ENCODE measurements at regions not wholly inside any gene's neighbourhood (a gene's known extent, or its start where the extent isn't known, plus 50 kb on each side); places are given as distances from the start of the nearest gene placed in this dataset.

- peak overlapping the region; percentile 45 for H3K27ac ChIP-seq
- peak overlapping the region; percentile 52 to 58 for H3K4me3 ChIP-seq (ENCODE audit: low read depth in 1 of 2, low read length in 1 of 2)
- H3K4me1 ChIP-seq (ENCODE audit: control insufficient read depth in 1 of 2, insufficient read depth in 1 of 2, low read depth in 1 of 2, low read length in 1 of 2): peaks cover 45 to 59% of the 10 kb centered on the region in 2 experiments
Measured at GRCh38 chr2:8488001-8488738, 193.7 kb upstream of the ID2 start.

DNA sequence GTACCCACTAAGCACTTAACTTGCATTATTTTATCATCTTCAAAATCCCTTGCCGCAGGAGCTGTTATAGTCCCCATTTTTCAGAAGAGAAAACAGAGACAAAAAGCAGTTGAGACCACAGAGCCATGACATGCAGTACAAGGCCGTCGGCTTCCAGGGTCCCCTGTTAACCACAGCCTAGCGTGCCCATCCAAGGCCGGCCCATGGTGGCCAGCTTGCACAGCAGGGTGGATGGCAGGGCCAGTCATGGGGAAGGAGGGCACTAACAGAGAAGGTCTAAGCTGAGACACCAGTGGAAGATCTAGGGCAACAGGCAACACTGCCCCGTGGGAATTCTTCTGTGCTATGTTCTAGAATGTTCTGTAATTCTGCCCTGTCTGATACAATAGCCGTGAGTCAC, 192.6 kb upstream of the ID2 start:
- Histone ChIP-seq H3K4me1 (ENCODE audit: control insufficient read depth in 1 of 2, insufficient read depth in 1 of 2, low read depth in 1 of 2, low read length in 1 of 2) (peaks cover 49 to 59% of the 10 kb centered on the region in 2 experiments), H3K4me3 (ENCODE audit: low read depth in 1 of 2, low read length in 1 of 2) (no peak overlapping the region), H3K36me3 (no peaks in the 10 kb centered on the region), H3K9me3 (no peaks in the 10 kb centered on the region), H3K27me3 (no peaks in the 10 kb centered on the region), H3K27ac (no peak overlapping the region)
- no peak for TF ChIP-seq CTCF (IDR thresholded peaks at IDR 0.05)

More at GRCh38 chr2:8488001-8488738, 193.7 kb upstream of the ID2 start:
- Histone ChIP-seq H3K27me3 (no peaks in the 10 kb centered on the region), H3K36me3 (no peaks in the 10 kb centered on the region), H3K9me3 (no peaks in the 10 kb centered on the region)
- no peak for TF ChIP-seq CTCF (IDR thresholded peaks at IDR 0.05)

DNA sequence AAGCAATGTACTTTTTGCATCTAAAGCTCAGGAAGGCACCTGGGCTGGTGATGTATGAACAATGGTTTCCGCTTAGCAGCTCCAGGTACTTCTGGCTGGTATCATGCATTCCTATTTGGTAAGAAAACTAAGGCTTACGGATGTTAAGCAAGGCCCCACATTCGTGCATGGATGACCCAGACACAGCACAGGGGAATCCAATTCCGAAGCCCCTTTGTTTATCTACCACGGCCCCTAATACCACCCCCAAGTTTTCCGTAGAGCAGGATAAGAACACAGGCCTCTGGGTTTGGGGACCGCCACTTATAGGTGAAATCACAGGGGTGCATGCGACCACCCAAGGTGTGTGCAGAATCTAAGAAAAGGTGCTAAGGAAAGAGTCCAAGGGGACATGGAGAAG, 192.1 kb upstream of the ID2 start:
- TF ChIP-seq CTCF (IDR thresholded peaks at IDR 0.05): no peak
- peak overlapping the region; percentile 26 for H3K27ac ChIP-seq
- H3K27me3 ChIP-seq: no peaks in the 10 kb centered on the region
- no peaks in the 10 kb centered on the region for H3K36me3 ChIP-seq
- H3K4me3 ChIP-seq (ENCODE audit: low read depth in 1 of 2, low read length in 1 of 2): no peak overlapping the region
- H3K9me3 ChIP-seq: no peaks in the 10 kb centered on the region
- peaks cover 51 to 60% of the 10 kb centered on the region in 2 experiments for H3K4me1 ChIP-seq (ENCODE audit: control insufficient read depth in 1 of 2, insufficient read depth in 1 of 2, low read depth in 1 of 2, low read length in 1 of 2)

- H3K9me3 ChIP-seq: no peaks in the 10 kb centered on the region
- H3K36me3 ChIP-seq: no peaks in the 10 kb centered on the region
- H3K27me3 ChIP-seq: no peaks in the 10 kb centered on the region
- H3K27ac ChIP-seq: peak overlapping the region; percentile 26
- H3K4me1 ChIP-seq (ENCODE audit: control insufficient read depth in 1 of 2, insufficient read depth in 1 of 2, low read depth in 1 of 2, low read length in 1 of 2): peaks cover 54 to 61% of the 10 kb centered on the region in 2 experiments
- no peak for TF ChIP-seq CTCF (IDR thresholded peaks at IDR 0.05)
- H3K4me3 ChIP-seq (ENCODE audit: low read depth in 1 of 2, low read length in 1 of 2): no peak overlapping the region
Measured at GRCh38 chr2:8490166-8490721, 191.6 kb upstream of the ID2 start.

DNA sequence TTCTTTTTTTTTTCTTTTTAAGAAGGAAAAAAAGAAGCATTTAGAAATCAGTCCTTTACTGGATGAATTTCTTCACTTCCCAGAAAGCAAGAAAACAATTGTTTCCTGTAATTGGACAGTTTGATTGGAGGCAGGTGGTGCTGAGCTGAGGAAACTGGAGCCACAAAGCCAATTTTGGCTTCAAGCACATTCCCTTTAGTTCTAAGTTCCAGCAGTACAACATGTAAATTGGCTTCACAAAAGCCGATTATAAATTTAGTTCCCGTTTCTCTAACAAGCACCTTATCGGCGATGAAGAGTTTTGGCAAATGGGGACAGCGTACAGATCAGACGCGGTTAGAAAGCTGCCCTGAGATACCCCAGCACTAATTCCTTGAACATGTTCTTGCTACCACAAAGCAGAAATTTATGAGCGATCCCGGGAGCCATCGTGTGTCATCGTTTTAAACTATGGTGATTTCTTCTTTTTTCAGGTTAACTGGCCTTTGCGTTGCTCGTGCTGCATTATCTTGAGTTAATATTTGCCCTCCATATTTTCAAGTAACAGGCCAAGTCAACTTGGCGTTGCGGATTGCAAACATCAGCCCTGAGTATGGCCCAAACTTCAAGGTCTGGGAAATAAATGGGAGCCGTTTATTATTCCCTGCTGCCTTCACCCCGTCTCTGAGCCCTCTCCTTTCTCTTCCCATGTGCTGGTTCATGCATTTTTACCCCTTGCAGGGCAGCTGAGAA, 190.4 kb upstream of the ID2 start:
- Histone ChIP-seq H3K36me3 (no peaks in the 10 kb centered on the region), H3K4me1 (ENCODE audit: control insufficient read depth in 1 of 2, insufficient read depth in 1 of 2, low read depth in 1 of 2, low read length in 1 of 2) (peaks cover 53 to 55% of the 10 kb centered on the region in 2 experiments), H3K9me3 (no peaks in the 10 kb centered on the region), H3K27ac (peak overlapping the region; percentile 24), H3K4me3 (ENCODE audit: low read depth in 1 of 2, low read length in 1 of 2) (peak overlapping the region; percentile 4), H3K27me3 (no peaks in the 10 kb centered on the region)
- TF ChIP-seq CTCF (IDR thresholded peaks at IDR 0.05): no peak
